Germinal center (tissue), 1 donor: ENCODE measurements at regions not wholly inside any gene's neighbourhood (a gene's known extent, or its start where the extent isn't known, plus 50 kb on each side); places are given as distances from the start of the nearest gene placed in this dataset.
"Not testable (repeated sequence)": the region's sequence is repeated elsewhere in the genome, so short reads cannot be mapped to it uniquely, and the experiment has no call there.

Experiments
- DNase-seq: peaks from one replicate; pipeline ENCODE4 v3.0.0; 2012; ENCODE audit warnings: mixed read lengths, low spot score

DNA sequence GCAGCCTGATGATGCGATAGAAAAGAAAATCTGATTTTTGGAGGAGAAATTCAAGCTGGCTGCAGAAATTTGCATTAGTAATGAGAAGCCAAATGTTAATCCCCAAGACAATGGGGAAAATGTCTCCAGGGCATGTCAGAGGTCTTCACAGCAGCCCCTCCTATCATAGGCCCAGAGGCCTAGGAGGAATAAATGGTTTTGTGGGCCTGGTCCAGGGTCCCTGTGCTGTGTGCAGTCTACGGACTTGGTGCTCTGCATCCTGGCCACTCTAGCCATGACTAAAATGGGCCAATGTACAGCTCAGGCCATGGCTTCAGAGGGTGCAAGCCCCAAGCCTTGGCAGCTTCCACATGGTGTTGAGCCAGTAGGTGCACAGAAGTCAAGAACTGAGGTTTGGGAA is 303.8 kb upstream of the SEMA3C start:
- not testable (repeated sequence) for DNase-seq

DNA sequence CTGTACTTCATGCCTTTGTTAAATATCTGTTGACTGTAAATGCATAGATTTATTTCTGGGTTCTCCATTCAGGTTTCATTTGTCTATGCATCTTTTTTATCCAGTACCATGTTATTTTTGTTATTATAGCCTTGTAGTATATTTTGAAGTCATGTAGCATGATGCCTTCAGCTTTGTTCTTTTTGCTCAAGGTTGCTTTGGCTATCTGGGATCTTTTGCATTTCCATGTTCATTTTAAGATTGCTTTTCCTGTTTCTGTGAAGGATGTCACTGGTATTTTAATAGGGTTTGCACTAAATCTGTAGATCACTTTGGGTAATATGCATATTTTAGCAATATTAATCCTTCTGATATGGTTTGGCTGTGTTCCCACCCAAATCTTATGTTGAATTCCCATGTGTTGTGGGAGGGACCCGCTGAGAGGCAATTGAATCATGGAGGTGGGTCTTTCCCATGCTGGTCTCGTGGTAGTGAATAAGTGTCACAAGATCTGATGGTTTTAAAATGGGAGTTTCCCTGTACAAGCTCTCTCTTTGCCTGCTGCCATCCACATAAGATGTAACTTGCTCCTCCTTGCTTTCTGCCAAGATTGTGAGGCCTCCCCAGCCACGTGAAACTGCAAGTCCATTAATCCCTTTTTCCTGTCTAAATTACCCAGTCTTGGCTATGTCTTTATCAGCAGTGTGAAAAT is 302.8 kb upstream of the SEMA3C start:
- no peak for DNase-seq

DNA sequence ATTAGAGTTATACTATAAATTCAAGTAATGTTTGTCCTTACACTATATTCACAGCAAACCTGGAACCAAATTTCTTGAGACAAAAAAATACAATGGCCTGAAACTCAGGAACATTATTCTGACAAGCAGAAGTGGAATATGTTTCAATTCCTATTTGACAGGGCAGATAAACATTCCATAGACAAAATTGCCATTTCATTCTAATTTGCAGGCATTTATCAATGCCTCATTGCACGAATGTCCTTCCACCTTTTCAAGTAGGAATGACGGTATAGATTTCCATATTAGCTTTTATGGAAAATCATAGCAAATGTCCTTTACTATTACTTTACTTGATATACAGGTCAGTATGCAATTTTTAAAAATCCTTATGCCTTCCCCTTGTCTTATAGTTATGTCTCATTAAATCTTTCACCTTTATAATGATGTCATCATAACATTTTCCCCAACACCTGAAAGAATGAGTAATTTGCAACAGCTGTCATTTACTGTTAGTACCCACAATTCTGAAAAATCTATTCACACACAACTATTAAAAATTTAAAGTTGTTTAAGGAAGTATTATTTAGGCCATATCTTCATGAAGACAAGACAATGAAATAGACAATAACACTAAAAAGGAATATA is 299.7 kb upstream of the SEMA3C start:
- DNase-seq, result no peak

DNA sequence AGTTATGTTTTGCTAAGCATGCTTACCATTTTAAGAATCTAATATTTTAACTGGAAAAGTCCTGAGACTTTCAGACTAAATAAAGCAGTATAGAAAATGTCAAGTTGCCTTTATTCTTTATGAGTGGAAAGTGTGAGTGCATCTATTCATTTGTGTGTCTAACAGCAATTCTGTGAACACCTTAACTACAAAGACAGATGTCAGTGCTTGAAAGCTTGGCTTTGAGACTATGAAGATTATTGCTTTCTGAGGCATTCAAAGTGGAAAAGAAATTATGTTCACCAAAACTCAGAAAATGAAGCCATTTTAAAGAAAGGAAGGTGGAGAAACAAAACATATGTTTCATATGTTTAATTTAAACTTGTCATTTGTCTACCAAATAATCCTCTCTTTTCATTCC is 294.5 kb upstream of the SEMA3C start:
- no peak for DNase-seq

DNA sequence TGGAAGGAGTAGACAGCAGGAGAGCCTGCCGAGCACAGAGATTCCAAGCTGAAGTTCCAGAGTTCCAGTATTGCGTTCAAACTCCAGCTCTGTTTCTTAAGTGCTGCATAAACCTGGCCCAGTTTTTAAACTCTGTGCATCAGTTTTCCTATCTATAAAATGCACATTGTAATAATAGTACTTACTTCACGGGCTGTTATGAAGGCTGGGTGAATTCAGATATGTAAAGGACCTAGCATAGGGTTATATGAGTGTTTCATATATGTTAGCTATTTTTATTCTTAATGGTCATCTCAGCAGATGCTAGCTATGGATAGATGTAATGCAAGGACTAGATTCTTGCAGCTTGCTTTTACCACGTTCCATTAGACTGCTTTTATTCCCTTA is 293.1 kb upstream of the SEMA3C start:
- no peak for DNase-seq

DNA sequence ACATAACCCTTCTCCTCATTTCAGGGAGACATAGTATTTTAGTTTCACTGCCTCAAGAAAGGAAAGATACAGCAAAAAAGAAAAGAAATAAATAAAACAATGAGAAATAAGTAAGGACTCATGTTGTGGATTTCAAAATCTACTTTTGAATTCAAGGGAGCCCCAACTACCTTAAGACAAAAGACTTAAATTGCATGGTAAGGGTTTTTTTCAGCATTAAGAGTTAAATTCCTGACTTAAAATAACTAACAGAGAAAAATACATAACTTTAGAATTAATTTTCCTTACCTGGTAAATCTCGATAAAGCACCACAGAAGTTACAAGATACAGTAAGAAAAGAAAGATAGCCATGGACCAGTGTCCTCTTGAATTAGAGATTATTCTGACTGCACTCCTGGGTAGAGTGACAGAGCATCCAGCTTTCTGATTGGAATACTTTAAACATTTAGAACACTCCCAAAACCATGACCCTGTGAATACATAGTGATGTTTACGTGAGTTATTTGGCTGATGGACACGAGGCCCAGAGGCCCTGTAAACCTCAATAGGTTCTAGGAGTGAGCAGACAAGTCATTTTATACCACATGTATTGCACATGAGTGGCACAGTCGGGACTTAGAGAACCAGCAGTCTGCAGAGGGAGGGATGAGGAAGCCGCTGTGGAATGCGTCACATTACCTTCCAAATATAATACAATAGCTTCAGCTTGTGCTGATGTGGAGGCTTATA is 292.5 kb upstream of the SEMA3C start:
- DNase-seq, result no peak

DNA sequence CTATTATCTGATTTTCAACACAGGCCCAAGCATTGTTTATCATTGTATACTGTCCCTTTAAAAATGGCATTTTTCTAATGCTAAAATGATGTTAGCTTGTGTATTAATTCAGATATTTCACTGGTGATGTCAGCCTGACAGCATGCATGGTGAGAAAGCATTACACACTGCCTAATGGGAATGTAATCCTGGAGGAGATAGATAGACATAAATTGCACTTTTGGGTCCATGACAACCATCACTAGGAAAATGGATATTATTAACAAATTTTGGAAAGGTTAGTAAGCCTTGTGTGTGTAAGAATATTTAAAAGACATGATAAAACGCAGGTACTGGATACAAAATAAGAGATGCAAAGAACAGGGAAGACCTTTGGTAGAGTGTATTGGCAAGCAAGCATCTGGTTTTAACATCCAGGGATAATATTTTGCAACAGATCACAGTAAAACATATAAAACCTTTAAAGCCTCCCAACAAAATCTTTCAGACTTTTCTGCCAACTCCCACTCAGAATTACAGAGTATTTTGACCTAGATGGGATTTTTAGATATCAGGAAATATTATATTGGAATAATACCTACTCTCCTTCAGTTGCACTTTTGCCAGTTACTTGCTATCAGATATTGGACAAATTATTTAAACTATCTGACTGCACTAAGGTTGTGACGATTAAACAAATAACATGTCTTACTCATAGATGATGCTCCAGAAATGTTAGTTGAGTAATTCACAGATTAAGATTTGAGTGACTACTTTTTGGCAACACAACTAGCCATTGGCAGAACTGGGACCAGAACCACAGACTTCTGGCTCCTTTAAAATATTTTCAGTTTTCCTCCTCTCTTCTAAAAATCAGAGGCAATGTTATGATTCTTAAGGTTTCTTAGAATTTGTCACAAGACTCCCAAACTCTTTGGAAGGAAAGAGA is 291.6 kb upstream of the SEMA3C start:
- DNase-seq, result no peak

DNA sequence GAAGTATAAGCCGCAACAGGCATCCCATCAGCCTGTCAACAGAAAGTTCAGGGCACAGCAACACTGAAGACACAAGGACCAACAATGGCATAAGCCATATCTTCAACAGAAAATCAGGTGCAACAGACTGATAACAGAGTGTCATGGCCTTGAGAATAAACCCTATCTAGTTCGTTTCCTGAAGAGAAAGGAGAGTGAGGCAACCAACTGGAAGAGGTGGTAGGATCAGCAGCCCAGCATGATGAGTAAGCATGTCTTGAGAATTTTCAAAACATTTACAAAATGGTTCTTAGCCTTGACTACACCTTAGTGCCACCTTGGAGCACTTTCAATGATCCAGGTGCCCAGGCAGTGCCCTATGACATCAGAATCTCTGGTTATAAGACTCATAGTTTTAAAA is 290.2 kb upstream of the SEMA3C start:
- no peak for DNase-seq

DNA sequence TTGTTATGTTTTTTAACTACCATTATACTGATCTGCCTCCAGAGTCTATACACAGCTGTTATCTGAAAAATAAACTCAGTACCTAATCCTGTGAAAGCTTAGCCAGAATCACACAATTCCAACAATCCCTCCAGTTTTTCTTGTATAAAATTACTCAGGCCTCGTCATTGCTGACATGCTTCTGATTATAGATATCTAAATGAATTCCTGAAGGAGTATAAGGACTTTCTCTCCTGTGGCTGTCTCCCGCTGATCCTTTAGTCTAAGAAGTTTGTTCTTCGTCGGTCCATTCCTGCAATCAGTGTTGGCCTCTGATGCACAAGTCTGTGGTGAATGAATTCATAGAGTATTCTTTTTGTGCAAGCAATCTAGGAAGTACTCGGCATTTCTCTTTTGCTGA is 288.9 kb upstream of the SEMA3C start:
- DNase-seq, result no peak

DNA sequence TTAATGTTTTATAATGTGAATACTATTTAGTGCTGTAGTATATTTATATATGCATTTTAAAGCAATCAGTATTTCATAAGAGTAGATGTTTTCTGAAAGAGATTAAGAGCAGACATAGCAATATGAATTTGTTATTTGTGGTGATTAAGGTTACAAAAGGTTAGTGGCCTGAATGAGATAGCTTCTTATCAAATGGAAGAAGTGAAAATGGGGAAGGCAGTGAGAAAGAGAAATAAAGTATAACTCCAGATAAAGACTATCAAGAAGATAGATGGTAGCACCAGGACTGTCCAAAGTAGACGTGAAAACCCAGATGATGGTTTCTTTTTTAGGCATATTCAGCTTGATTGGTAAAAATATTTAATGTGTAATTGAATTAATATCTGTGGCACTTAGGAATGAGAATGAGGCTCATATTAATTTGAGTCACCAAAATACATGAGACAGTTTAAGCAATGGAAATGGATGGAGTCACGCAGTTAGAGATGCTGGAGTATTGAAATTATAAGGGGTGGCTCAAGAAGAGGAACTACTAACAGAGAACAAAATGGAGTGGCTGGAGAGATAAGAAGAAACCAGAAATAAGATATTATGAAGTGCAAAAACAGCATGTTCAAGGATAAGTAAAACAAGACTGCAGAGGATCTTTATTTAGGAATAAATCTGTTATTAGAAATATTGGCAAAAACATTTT is 288.0 kb upstream of the SEMA3C start:
- DNase-seq, result no peak

DNA sequence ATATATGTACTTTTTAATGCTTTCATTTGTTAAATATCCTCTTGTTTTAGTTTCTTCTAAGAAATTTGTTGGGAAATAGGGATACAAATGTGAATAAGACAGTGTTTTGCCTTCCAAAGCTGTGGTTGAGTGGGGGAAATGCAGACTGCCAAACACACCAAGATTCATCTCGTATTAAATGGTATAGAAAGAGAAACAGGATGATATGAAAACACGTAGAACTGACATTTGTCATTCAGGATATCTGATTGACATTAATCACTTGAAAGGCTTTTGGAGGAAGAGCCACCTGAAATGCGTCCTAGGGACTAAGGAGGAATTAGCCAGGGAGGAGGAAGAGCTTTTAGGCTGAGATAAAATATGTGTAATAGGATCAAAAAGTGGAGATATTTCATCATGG is 287.4 kb upstream of the SEMA3C start:
- no peak for DNase-seq

DNA sequence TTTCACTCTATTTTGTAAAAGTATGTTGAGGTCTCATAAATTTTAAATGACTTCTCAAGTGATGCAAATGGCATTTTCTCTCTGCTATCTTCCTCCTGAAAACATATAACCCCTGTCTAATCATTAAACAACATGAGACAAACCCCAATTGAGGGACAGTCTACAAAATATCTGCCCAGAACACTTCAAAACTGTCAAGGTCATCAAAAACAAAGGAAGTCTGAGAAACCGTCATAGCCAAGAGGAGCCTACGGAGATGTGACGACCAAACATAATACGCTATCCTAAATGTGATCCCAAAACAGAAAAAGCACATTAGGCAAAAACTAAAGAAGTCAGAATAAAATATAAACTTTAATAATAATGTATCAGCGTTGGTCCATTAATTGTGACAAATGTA is 282.3 kb upstream of the SEMA3C start:
- no peak for DNase-seq

DNA sequence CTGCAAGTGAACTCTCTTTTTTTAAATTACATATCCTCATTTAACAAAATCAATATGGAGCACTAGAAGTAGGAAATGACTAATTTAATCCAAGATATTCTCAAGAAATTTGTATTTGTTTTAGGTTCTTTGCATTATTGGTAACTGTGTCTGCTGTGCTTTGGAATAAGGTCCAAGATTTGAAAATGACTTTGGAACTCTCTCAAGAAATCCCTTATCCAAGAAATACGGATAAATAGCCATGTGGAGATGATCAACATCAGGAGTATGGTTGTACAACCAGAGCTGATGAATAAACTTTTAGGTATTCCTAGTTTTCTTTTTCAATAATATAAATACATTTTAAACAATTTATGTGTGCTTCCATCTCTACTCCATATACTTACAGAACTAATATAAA is 279.9 kb upstream of the SEMA3C start:
- no peak for DNase-seq

DNA sequence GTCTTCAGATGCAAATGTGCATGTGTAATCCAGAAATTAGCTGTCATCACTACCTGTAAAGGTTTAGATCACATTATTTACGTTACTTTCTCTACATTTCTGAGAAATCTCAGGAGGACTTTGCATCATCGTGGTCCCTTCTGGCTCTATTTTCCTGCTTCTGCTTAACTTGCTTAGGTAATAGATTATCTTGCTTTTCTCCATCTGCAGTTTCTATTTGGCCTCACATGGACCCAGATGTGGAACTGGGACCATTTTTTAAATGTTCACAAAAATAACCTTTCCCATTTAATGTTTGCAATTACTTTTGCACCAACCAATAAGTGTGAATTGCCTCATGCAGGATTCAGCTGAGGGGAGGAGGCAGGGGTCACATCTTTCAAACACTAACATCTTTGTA is 278.4 kb upstream of the SEMA3C start:
- DNase-seq, result no peak

DNA sequence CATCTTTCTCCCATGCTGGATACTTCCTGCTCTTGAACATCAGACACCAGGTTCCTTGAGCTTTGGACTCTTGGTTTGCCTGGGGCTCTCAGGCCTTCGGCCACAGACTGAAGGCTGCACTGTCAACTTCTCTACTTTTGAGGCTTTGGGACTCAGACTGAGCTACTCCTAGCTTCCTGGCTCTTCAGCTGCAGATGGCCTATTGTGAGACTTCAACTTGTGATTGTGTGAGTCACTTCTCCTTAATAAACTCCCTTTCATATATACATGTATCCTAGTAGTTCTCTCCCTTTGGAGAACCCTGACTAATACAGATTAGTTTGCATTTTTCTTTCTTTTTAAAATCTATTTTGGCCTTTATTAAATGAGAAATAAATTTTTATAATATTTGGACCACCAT is 276.2 kb upstream of the SEMA3C start:
- DNase-seq, result no peak

DNA sequence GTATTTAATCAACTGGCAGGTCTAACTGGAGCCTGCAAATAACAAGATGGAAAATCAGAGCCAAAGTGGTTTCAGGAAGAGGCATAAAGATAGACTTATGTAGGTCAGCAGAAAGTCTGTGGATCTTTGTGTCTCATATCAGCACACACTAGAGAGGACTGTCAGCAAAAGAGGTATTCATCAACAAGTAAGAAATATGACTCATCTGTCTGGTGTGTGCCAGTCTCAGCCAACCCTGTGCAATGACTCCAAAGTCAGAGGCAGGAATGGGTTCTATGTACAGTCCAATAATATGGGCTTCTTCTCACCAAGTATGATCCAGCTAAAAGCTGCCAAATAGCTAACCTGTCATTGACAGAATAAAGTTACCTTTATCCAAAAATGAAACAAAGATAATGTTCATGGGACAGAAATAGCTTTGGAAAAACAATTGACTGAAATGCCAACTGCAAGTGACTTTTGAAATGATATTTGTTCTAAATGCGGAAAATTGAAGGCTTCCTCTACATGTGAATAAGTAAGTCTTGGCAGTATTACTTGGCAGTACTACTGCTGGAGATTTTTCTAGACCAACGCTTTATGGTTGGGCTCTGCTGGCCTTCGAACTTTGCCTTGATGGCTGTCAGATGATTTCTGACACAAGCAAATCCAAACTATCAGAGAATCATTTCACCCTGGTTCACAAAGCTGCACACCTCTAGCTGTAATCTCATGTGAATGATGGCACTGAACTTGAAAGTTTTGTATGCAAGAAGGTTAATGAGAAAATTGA is 272.3 kb upstream of the SEMA3C start:
- no peak for DNase-seq

DNA sequence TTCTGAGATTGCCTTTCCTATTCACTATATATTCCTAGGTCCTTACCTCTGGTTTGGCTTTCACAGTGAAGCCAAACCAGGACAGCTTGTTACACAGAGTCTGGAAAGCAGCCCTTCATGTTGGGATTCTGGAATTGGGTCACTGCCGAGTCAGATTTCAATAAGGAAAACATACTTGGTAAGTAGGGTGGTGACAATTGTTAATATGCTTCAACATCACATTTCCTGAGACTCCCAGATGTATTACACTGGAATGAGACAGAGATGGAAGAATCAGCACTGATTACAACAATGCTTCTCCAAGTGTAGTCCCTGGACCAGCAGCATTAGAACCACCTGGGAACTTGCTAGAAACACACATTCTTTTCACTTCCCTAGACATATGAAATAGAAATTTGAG is 268.9 kb upstream of the SEMA3C start:
- DNase-seq, result no peak

DNA sequence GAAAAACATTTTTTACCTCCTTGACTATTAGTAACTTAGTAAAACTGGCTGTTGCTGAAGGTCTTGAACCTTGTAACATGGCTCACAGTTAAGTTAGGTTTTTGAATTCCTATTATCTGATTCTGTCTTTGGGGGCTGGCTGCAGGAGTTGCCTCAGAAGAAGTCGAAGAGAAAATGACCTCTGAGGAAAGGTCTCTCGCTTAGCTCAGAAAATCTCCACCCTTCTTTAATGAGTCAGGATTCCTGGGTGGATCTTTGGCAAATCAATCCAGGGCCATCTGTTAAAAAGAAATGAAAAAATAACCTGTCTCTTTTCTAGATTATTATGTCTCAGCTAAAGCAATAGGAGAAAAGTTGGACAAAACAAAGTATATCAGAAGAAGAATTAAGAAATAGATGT is 267.8 kb upstream of the SEMA3C start:
- no peak for DNase-seq

DNA sequence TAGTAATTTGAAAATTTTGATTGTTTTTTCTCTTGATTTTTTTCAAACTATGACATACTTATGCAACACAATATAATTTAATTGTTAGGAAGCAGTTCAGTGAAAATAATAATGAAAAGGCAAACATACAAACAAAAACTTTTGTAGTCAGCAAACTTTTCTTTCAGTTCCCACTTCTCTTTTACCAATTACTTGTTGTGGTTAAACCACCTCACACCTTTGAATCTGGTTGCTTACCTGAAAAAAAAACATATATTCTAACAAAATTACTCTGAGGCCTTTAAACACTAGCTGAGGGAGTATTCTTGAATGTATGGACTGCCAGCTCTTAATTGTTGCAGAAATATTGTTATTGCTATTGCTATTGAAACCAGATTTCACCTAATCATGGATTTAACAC is 266.2 kb upstream of the SEMA3C start:
- no peak for DNase-seq

DNA sequence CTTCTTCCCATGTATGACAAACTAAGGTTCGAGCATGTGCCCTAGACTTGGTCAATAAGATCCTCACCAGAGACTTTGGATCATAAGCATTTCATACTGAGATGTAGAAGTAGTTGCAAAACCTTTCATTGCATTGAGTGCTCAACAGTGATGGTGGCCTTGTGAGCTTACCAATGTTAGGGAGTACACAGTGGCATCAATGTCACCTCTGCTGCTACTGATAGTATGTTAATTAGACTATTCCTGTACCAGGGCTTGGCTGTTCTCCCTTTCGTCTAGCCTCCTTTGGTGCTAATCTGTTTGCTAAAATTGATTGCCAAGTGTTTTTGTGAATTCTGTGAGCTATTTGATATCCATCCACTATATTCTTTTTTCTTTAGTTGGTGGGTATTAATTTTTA is 264.5 kb upstream of the SEMA3C start:
- DNase-seq, result no peak

DNA sequence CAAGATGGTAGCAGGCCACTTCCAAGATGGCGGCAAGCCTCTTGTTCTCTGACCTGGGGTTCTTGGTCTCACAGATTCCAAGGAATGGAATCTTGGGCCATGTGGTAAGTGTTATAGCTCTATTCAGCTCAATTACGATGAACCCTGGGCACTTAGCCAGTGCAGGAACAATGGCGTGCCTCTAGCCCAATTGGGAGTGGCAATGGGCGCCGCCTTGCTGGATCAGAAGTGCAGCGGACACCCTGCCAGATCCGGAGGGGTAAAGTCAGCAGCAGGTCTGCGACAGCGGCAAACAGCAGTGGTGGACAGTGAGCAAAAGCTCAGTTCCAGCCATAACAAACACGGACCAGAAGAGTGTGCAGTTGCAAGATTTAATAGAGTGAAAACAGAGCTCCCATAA is 263.2 kb upstream of the SEMA3C start:
- DNase-seq, result not testable (repeated sequence)
